GM21367 (cell line): ENCODE measurements at regions not wholly inside any gene's neighbourhood (a gene's known extent, or its start where the extent isn't known, plus 50 kb on each side); places are given as distances from the start of the nearest gene placed in this dataset.
"Not testable (repeated sequence)": the region's sequence is repeated elsewhere in the genome, so short reads cannot be mapped to it uniquely, and the experiment has no call there.

ENCODE experiments used
- ATAC-seq: cut with Tn5 transposase; IDR thresholded peaks from one replicate; pipeline ENCODE4 v1.9.1; 2021; ENCODE audit not compliant: unreplicated experiment

GRCh38 chr3:80994767-80995166, 766.7 kb downstream of the GBE1 start:
- ATAC-seq, result no peak

- ATAC-seq, result no peak
Measured at GRCh38 chr3:80994085-80994665, 767.3 kb downstream of the GBE1 start.

- ATAC-seq, result no peak
Measured at GRCh38 chr3:80993241-80993945, 768.1 kb downstream of the GBE1 start.

GRCh38 chr3:80983753-80984152, 777.7 kb downstream of the GBE1 start:
- ATAC-seq, result no peak

- ATAC-seq, result no peak
Measured at GRCh38 chr3:80978216-80978969, 783.1 kb downstream of the GBE1 start.

- ATAC-seq, result no peak
Measured at GRCh38 chr3:80970292-80970691, 791.2 kb downstream of the GBE1 start.

- ATAC-seq, result no peak
Measured at GRCh38 chr3:80929576-80929975, 831.9 kb downstream of the GBE1 start.

- ATAC-seq, result no peak
Measured at GRCh38 chr3:80914854-80915253, 846.6 kb downstream of the GBE1 start.

- ATAC-seq, result no peak
Measured at GRCh38 chr3:80898211-80898610, 863.2 kb downstream of the GBE1 start.

GRCh38 chr3:80897005-80897404, 864.4 kb downstream of the GBE1 start:
- not testable (repeated sequence) for ATAC-seq

- ATAC-seq, result no peak
Measured at GRCh38 chr3:80890571-80890970, 870.9 kb downstream of the GBE1 start.

GRCh38 chr3:80889535-80889934, 871.9 kb downstream of the GBE1 start:
- ATAC-seq, result no peak

- ATAC-seq, result no peak
Measured at GRCh38 chr3:80870476-80871041, 890.9 kb downstream of the GBE1 start.

- no peak for ATAC-seq
Measured at GRCh38 chr3:80855482-80855881, 906.0 kb downstream of the GBE1 start.

- ATAC-seq, result no peak
Measured at GRCh38 chr3:80836395-80836794, 925.0 kb downstream of the GBE1 start.

GRCh38 chr3:80807577-80807976, 953.9 kb downstream of the GBE1 start:
- no peak for ATAC-seq

GRCh38 chr3:80806673-80807072, 954.8 kb downstream of the GBE1 start:
- no peak for ATAC-seq

- ATAC-seq, result no peak
Measured at GRCh38 chr3:80788914-80789313, 972.5 kb downstream of the GBE1 start.

- no peak for ATAC-seq
Measured at GRCh38 chr3:80785875-80786274, 975.6 kb downstream of the GBE1 start.

GRCh38 chr3:80785475-80785874, 976.0 kb downstream of the GBE1 start:
- ATAC-seq, result no peak

- no peak for ATAC-seq
Measured at GRCh38 chr3:80771085-80771484, 990.4 kb downstream of the GBE1 start.
